HG02884 (cell line): ENCODE measurements at regions not wholly inside any gene's neighbourhood (a gene's known extent, or its start where the extent isn't known, plus 50 kb on each side); places are given as distances from the start of the nearest gene placed in this dataset.
"Not testable (repeated sequence)": the region's sequence is repeated elsewhere in the genome, so short reads cannot be mapped to it uniquely, and the experiment has no call there.

Experiments
- ATAC-seq: cut with Tn5 transposase; IDR thresholded peaks from one replicate; pipeline ENCODE4 v1.9.1; 2021; ENCODE audit warnings: mild to moderate bottlenecking, moderate library complexity; ENCODE audit not compliant: unreplicated experiment

DNA sequence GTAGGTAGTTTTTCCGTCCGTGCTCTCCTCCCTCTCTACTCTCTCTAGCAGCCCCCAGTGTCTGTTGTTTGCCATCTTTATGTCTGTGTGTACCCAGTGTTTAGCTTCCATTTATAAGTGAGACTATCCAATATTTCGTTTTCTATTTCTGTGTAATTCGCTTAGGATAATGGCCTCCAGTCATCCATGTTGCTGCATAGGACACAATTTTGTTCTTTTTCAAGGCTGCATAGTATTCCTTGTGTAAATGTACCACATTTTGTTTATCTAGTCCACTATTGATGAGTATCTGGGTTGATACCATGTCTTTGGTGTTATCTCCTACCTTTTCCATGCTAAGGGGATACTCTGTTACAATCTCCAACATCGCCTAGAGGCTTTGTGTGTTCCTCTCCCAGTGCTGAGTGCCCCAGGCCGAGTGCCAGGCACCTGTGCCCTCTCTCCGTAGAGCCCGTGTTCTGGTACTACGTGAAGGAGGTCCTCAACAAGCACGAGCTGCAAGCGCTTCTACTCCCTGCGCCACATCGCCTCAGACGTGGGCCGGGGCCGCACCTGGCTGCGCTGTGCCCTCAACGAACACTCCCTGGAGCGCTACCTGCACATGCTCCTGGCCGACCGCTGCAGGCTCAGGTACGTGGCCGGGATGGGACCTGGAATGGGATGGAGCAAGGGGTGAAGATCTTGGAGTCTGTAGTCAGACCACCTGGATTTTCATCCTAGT lies 51.0 kb downstream of the NPIPB11 start:
- not testable (repeated sequence) for ATAC-seq

DNA sequence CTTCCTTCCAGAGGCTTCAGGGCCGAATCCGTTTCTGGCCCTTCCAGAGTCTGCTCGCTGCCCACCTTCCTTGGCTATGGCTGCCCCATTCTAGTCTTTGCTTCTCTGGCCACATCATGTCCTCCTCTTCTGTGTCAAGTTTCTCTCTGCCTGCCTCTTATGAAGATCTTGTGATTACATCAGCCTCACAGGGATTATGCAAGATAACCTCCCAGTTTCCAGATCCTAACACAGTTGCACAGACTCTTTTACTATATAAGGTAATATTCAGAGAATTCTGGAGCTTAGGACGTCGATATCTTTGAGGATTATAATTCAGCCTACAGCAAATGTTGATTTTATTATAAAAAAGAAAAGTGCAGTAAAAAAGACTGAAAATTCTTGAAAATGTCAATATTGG lies 52.1 kb downstream of the NPIPB11 start:
- ATAC-seq, result not testable (repeated sequence)

DNA sequence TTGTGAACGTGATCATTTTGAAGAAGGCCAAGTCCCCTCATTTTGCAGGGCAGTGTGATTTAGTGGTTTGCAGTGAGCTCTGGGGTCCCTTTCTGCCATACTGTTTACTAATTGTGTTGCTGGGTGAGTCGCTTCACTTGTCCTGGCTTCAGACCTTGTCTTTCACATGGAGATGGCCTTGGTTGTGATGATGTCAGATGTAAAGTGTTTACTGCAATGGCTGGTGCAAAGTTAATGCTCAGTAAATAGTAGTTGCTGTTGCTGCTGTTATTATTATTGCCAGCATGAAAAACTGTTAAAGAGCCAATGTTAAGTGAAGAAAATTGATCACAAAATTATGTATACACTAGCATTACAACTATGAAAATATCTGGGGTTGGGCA lies 53.9 kb downstream of the NPIPB11 start:
- ATAC-seq, result not testable (repeated sequence)

DNA sequence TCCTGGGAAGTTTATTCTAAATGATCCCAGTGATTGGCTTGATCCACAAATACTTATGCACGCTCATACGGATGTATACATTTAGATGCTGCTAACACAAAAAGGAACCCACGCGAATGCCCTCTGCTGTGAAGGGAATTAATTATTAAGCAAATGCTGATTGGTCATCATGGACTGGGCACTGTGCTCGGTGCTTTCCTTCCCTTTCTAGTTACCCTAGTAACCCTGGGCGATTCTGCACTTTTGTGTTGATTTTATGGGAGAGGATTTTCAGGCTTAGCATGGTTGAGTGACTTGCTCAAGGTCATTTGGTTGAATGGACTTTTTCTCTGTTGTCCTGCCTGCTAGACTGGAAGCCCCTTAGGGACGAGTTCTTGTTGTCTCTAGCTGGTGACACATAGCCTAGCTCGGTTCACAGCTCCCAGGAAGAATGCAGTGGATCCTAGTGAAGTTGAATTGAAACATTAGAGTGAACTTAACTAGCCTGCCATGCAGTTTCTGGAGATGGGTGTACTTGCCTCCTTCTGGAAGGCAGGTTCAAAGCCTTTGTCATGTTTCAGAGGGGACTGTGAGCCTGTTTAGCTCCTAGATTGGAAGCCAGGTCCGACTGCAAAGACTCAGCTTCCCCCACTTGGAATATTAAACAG lies 54.4 kb downstream of the NPIPB11 start:
- not testable (repeated sequence) for ATAC-seq

DNA sequence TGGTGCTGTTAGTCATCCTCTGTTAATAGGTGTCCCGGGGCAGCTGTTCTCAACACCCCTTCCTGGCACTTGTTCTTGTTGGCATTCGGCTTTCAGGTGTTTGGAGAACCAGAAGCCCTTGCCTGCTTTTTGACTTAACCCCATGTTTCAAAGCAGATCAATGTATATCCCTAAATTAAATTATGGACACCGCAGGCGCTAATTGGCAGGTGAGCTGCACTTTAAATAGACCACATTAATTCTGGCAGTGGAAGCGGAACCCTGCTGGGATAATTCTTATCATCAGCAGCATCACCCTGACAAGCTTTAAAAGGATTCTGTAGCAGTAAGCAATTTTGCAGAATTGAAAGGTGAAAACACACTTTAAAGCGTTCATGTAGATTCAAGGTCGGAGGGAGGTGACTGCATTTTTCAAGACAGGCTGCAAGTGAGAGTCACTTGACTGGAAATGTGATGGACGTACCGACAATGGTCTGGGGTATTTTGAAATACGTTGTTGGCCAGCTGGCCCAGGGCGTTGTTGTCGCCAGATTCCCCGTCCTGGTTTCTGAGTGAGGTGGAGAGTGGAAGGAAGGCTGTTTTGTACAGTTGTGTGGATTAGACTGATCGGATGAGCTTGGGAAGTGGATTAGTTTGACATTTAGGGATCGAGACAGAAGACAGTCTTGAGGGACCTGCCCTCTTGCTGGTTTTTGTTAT lies 55.1 kb downstream of the NPIPB11 start:
- not testable (repeated sequence) for ATAC-seq

DNA sequence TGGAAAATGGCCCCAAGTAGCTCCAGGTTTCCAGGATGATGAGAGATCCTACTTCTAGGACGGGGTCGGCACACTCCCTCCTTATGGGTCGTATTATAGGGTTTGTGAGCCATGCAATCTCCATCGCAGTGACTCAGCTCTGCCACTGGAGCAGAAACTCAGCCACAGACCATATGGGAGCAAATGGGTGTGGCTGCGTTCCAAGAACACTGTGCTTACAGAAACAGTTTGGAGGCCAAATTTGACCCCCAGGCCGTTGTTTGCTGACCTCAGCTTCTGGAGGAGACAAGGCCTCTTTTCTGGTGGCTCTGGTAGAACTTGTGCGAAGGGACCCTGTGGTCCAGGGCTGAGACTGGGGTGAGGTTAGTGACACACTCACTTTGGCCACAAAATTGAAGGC lies 56.5 kb downstream of the NPIPB11 start:
- not testable (repeated sequence) for ATAC-seq

DNA sequence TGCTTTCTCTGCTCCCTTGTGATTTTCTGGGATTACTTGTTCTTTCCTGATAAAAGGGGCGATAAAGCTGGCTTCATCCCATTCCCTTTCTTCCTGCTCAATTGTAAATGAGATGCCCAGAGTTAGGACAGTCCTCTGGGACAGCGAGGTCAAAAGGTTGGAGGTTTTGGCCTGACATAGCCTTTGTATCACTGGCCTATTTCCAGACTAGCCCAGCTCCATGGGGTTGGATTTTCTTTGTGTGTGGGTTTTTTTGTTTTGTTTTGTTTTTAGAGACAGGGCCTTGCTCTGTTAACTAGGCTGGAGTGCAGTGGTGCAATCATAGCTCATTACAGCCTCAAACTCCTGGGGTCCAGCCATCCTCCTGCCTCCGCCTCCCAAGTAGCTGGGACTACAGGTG lies 57.8 kb downstream of the NPIPB11 start:
- not testable (repeated sequence) for ATAC-seq

DNA sequence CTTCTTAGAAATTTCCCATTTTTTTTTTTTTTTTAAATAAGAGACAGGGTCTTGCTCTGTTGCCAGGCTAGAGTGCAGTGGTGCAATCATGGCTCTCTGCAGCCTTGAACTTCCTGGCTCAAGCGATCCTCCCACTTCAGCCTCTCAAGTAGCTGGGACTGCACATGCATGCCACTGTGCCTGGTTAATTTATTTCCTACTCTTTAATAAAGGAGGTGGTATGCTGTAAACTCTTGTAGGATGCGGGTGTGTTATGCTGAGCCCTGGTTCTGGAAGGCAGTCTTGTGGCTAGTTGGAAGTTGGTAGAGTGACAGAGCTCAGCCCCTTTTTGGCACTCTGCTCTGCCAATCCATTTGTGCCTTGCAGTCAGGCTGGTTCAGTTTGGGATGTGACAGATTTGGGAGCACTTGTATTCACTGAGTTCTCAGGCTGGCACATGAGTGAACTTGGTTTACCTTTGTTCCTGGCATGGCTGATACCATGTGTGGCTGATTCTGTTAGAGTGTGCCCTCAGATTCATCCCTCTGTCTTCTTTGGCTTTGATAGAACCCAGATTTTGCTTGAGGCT lies 58.3 kb downstream of the NPIPB11 start:
- not testable (repeated sequence) for ATAC-seq

DNA sequence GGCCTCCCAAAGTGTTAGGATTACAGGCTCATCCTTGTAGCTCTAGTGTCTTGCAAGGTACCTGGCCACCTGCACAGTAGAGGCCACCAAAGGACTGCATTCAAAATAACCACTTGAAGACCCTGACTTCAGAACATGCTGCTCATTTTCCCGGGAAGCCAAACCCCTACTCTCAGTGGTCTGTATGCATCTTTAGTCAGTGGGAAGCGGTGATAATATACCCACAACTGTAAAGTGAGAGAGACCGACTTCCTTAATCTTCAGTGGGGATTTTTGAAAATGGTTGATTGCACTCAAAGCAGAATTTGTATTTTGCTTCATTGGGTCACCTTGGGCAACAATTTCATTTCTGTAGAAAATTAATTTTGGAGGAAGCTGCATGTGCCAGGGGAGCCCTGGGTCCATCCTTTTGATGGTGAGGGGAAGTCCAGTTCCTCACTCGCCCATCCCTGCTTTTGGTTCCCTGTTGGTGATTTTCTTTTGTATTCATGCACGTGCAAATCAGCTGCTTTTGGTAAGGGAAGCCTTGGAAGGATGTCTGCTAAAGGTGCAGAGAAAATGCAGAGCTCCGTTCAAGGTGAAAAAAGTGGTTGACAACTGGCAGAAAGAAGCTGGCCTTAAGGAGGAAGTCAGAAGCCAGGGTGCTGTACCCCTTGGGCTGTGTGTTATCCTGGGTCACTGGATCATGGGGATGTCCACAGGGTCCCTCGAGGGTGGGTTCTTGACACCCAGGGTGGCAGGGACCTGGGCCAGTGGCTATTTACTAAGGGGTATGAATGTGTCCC lies 59.5 kb downstream of the NPIPB11 start:
- ATAC-seq, result not testable (repeated sequence)

DNA sequence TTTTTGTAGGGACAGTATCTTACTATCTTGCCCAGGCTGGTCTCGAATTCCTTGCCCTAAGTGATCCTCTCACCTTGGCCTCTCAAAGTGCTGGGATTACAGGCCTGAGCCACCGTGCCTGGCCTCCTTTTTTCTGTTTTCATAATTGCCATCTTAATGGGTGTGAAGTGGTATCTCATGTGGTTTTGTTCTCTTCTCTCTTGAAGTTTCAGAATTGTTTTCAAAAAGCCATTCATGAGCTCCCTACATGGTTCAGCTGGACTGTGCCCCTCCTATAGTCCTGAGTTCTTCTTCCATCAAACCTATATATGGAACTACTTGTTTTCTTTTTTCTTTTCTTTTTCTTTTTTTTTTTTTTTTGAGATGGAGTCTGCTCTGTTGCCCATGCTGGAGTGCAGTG lies 60.3 kb downstream of the NPIPB11 start:
- not testable (repeated sequence) for ATAC-seq

DNA sequence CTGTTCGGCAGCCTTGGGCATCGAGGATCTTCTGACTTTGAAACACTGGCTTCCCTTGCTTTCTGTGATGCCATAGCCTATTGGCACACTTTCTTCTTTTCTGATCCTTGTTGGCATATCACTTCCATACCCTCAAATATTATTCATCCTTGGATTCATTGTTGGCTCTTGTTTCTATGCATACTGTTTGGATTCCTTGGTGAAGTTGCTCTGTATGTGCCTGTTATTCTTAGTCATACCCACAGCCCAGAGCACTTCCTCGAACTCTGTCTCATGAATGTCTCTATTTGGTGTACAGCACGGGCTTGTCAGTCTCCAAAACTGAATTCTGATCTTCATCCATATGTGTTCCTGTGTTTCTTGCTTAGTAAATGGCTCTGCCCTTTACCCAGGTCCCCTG lies 63.6 kb downstream of the NPIPB11 start:
- ATAC-seq, result not testable (repeated sequence)

DNA sequence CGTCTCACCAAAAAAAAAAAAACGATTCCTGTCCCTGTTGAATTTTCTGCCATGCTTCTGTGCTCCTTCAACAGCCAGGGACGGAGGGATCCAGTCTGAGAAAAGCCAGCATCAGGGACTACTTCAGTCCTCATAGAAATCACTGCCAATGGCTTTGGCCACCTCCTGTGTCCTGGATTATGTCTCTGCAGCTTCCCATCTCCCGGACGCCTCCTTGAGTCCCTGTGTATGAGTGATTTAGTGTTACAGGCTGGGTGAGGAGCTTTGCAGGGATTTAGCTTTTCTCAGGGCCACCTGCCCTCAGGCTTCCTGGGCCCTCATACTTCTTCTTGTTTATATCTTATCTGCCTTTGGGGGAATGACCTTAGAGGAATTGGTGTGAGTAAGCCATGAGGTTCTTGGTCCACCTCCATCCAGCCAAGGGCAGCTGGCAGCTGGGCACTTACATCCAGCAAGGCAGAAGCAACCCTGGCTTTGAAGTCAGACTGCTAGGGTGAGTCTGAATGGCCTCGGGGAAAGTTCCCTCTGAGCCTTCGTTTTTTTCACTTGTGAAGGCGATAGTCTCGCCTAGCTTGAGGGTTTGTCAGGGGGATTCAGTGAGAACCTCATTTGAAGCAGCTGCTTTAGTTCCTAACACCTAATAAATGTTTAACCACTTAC lies 65.6 kb downstream of the NPIPB11 start:
- not testable (repeated sequence) for ATAC-seq

DNA sequence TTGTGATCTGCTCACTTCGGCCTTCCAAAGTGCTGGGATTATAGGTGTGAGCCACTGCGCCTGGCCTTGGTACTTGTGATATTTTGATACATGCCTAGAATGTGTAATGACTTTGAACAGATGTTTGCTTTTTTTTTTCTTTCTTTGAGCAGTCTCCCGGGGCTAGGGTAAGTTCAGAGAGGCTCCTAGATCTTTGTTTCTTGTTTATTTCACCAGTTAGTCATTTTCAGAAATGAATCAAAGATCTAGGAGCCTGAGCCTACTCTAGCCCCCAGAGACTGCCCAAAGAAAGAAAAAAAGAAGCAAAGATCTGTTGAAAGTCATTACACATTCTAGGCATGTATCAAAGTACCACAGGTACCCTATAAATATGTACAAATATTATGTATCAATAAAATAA lies 66.3 kb downstream of the NPIPB11 start:
- not testable (repeated sequence) for ATAC-seq

DNA sequence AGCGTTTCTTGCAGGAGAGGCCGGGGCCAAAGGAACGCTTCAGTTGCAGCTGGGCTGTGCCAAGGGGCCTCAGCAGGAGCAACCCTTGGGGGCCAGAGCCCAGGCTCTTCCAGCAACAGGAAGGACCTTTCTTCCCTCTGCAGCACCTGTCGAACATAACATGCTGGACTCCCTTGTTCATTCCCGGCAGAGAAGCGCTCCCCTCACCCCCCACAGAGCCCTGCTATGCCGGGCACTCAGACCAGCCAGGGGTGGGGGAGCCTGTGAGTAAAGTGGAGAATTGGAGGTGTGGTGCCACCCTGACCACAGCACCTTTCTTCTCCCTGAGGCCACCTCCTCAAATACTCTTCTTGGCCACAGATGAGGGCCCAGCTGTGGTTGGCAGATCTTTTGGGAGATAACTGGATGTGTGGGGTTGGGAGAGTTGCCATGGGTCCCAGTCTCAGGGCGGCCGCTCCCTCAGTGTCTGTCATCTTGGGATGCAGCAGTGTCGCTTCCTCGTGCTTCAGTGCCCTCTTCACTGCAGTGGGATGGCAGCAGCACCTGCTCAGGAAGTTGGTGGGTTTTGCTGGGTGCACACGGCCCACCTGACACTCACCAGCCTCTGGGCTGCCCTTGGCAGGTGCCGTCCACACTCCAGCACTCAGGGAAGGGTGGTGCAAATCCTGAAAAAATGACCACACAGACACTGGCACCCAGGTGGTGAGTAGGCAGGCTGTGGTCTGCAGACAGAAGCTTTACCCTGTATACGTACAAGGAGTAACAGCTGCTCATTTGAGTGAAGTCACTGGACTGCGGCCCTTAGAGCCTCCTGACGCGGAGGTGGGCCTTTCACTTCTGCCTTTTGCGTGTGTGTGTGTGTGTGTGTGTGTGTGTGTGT lies 67.5 kb downstream of the NPIPB11 start:
- peak; percentile 81 for ATAC-seq

DNA sequence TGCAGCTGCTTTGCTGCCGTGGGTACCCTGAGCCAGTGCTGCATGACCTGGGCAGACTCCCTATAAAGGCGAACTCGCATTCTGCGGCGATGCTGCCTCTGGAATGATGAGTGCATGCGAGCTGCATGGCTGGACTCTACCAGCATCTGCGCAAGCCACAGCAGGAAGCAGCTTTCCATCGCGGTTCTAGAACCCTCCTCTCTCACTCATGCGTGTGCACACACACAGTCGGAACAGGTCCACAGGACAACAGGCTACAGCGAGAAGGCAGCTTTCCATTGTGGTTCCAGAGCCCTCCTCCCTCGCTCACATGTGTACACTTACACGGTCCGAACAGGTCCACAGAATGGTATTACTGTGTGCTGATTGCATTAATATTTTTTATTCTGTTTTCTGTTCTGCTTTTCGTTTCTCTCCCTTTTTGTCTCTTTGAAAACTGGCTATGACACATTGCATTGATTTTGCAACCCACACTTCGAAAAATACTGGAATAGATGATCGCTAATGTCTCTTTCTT lies 69.1 kb downstream of the NPIPB11 start:
- ATAC-seq, result not testable (repeated sequence)

DNA sequence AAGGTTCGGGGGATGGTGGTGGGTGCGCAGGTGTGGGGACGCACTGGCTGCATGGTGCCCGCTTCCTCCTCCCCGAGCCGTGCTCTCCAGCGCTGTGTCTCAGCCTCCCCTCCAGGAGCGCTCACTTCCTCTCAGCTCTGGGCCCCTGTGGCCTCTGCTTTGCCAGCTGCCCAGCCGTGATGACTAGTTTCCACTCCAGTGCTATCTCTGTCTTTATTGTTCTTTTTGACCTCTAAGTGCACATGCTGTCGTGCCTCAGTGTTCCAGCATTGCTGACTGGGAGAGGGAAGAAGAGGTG lies 71.0 kb downstream of the NPIPB11 start:
- ATAC-seq, result not testable (repeated sequence)

DNA sequence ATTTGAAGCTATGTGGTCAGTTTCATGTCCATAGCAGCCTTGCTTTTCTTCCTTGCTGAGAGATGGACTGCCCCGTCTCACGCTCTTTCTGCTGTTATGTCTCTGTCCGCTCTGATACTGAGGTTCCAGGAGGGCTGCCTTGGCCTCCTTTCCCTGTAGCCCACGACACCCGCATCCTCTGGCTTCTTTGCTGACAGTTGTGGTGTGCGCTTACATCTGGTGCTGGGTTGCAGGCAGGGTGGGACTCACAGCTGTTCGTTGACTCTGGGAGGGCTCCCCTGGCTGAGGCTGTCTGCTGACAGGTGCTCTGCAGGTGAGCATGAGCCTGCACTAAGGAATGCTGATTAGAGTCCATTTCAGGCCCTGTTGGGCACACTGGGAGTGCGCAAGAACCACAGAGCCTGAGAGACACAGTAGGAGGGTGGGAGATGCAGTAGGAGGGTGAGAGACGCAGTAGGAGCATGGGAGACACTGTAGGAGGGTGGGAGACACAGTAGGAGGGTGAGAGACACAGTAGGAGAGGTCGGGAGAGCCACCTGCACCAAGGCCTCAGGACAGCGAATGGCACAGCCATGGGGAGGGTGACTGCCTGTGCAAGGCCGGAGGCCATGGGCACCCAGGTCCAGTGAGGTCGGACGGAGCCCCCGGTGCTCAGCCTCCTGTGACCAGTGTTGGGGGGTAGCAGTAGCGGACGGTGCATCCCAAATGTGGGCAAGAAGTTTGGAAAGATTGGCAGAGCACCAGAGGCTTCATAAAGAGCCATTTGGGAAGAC lies 71.5 kb downstream of the NPIPB11 start:
- not testable (repeated sequence) for ATAC-seq

DNA sequence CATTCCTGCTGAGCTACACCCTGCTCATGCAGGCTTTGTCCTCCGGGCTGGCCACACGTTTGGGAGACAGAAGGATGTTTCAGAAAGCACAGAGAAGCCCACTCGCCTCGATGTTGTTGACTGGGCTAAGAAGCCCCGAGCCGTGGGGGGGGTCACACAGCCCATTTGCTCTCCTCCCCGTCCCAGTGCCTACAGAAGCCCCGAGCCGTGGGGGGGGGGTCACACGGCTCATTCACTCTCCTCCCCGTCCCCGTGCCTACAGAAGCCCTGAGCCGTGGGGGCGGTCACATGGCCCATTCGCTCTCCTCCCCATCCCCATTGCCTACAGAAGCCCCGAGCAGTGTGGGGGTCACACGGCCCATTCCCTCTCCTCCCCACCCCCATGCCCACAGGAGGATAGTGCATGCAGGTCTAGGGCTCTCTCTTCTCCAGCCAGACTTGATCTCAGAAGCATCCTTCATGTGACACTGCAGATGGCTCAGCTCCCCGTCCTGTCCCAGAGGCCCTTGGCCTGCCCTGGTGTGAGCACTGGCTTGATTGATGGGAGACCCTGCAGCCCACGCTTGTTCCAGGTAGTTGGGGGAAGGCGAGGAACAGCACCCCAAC lies 72.9 kb downstream of the NPIPB11 start:
- not testable (repeated sequence) for ATAC-seq
